ENCODE measurements at regions not wholly inside any gene's neighbourhood (a gene's known extent, or its start where the extent isn't known, plus 50 kb on each side); places are given as distances from the start of the nearest gene placed in this dataset.

DNA sequence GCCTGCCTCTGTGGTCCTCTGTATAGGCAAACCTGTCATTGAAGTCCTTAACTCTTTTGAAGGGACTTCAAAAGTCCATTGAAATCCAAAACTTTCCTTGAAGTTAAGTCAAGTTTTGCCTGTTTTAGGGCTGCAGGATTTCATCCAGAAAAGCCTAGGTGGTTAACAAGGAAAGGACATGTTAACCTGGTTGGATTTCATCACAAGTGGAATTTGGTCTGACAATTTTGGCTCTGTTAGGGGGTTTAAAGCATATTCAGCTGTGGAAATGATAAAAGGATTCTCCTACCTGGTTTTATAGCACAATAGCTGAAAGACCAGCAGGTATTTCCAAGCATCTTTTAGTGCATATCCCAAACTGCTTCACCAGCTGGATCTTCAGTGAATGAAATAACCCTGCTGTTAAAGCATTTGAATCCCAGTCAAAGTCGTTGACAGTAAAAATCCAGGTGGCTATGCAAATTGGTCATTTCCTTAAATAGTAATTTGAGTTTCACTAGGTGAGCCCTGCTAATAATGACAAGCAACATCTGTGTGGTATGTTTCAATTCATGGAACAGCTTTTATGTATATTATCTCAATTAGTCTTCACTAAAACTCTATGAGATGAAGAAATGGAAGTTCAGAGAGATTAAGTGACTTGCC lies 400.5 kb downstream of the ETNK1 start:
- intact Hi-C loops (cut with DNase I) = no loop called here
- Histone ChIP-seq H3K4me3 (ENCODE audit: low read length) (no peak overlapping the region), H3K27me3 (ENCODE audit: control insufficient read depth, insufficient read depth) (no peaks in the 10 kb centered on the region), H3K9me3 (ENCODE audit: control insufficient read depth, low read length) (no peaks in the 10 kb centered on the region), H3K27ac (ENCODE audit: low read length) (no peak overlapping the region), H3K4me1 (ENCODE audit: control insufficient read depth, insufficient read depth, low read length) (no peaks in the 10 kb centered on the region)
- ATAC-seq (no peak), DNase-seq (no peak)
- 39% methylated on average over 1 of the region's 1 CpG for WGBS

DNA sequence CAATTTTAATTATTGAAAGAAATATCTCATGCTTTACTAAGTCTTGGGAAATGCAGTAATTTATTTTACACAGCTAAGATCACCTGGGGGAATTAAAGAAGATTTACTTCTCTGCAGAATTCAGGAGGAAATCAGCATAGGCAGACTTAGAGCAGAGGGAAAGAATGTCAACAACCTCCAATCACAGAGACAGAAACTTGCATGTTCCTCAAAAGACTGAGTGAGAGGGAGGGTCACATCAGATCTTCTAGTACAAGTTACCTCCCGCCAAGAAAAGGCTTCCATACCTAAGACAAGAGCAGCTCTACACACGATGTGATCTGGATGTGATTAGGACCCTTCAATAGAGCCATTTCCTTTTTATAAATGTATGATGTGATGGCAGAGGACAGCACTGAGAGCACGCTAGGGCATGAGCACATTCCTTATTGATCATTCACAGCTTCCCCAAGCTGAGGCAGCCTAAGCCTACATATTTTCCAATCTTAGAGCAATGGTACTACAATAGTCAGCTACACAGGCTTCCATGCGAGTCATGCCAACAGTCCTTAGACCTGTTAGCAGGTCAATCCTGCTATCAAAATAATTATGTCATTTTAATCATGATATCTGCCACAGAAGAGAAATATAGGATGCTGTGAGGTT lies 403.3 kb downstream of the ETNK1 start:
- Histone ChIP-seq H3K4me3 (ENCODE audit: low read length) (no peak overlapping the region), H3K27me3 (ENCODE audit: control insufficient read depth, insufficient read depth) (no peaks in the 10 kb centered on the region), H3K9me3 (ENCODE audit: control insufficient read depth, low read length) (no peaks in the 10 kb centered on the region), H3K4me1 (ENCODE audit: control insufficient read depth, insufficient read depth, low read length) (no peaks in the 10 kb centered on the region), H3K27ac (ENCODE audit: low read length) (no peak overlapping the region)
- ATAC-seq = no peak
- DNase-seq = no peak
- WGBS = 60% methylated on average over 4 of the region's 4 CpGs
- intact Hi-C loops (cut with DNase I) = no loop called here

DNA sequence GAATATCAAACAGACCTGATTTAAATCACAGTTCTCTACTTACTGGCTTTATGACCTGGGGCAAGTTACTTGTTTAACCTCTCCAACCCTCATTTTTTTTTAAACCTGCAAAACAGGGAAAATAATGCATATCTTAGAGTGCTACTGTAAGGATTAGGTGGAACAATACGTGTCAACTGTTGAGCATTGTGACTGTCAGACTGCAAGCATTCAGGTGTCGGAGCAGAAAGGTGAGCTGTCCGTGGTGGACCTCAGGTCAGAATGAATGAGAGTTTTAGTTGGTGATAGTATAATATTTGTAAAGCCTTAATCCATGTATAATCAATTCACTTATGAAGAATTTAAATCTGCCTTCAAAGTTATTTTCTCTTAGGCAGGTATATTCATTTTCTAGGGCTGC lies 404.2 kb downstream of the ETNK1 start:
- no peaks in the 10 kb centered on the region for H3K27me3 ChIP-seq (ENCODE audit: control insufficient read depth, insufficient read depth)
- ATAC-seq = no peak
- no peak overlapping the region for H3K27ac ChIP-seq (ENCODE audit: low read length)
- no peaks in the 10 kb centered on the region for H3K9me3 ChIP-seq (ENCODE audit: control insufficient read depth, low read length)
- no peak overlapping the region for H3K4me3 ChIP-seq (ENCODE audit: low read length)
- H3K4me1 ChIP-seq (ENCODE audit: control insufficient read depth, insufficient read depth, low read length) = no peaks in the 10 kb centered on the region
- intact Hi-C loops (cut with DNase I) = no loop called here
- no peak for DNase-seq
- 73% methylated on average over 3 of the region's 3 CpGs for WGBS

DNA sequence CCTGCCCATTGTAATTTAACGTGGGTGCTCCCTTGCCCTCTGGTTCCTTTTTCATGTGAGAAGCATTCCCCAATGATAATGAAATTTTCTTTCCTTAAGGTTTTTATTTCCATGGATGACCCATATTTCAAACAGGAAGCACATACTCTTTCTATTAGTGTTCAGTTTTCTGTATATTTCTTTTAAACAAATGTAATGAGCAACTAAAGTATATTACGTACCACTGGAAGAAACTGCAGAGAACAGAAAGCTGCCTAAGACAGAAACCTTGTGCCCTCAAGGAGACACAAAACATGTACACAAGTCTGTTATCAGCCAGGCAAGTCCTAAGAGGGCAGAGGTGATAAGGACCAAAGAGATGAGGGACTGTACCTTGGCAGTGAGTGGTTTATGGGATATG lies 414.9 kb downstream of the ETNK1 start:
- intact Hi-C loops (cut with DNase I) = no loop called here
- 65% methylated on average over 2 of the region's 2 CpGs for WGBS
- no peaks in the 10 kb centered on the region for H3K4me1 ChIP-seq (ENCODE audit: control insufficient read depth, insufficient read depth, low read length)
- no peak overlapping the region for H3K27ac ChIP-seq (ENCODE audit: low read length)
- DNase-seq (no peak), ATAC-seq (no peak)
- H3K27me3 ChIP-seq (ENCODE audit: control insufficient read depth, insufficient read depth) = no peaks in the 10 kb centered on the region
- H3K4me3 ChIP-seq (ENCODE audit: low read length) = no peak overlapping the region
- no peaks in the 10 kb centered on the region for H3K9me3 ChIP-seq (ENCODE audit: control insufficient read depth, low read length)

DNA sequence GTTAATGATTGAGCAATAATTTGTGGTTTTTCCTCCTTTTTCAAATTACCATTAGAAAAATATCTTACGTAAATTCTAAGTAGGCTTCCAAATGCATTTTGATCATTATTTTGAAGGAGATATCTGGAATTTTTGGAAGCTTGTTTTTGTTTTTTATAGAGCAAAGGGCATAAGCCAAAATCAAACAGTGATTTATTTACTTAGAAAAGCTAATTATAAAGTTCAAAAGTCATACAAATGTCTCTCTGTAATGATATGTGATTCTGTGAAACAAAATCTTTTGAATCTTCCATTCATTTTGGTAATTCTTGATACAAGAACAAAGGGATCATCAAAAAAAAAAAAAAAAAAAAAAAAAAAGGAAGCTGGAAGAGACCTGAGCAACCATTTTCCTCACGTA lies 416.8 kb downstream of the ETNK1 start:
- DNase-seq = no peak
- Histone ChIP-seq H3K9me3 (ENCODE audit: control insufficient read depth, low read length) (no peaks in the 10 kb centered on the region), H3K27ac (ENCODE audit: low read length) (no peak overlapping the region), H3K27me3 (ENCODE audit: control insufficient read depth, insufficient read depth) (no peaks in the 10 kb centered on the region), H3K4me3 (ENCODE audit: low read length) (no peak overlapping the region), H3K4me1 (ENCODE audit: control insufficient read depth, insufficient read depth, low read length) (no peaks in the 10 kb centered on the region)
- intact Hi-C loops (cut with DNase I) = no loop called here
- 91% methylated on average over 2 of the region's 2 CpGs for WGBS
- no peak for ATAC-seq

DNA sequence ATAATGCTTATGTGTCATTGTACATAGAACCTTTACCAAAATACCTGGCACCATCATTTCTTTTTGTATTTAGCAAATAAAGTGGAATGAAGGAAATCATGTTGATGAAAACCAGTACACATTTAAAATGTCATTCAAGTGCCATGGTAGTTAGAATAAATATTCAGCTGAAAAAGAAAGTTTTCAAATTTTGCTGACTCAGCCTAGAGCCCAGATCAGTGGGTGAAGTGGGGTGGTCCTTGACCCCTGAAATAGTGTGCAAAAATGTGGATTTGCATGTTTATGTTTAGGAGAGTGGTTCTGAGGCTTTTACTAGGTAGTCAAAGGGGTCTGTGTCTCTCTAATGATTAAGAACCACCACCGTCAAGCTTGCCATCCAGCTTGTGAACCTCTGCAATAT lies 418.7 kb downstream of the ETNK1 start:
- ATAC-seq (no peak), DNase-seq (no peak)
- Histone ChIP-seq H3K9me3 (ENCODE audit: control insufficient read depth, low read length) (no peaks in the 10 kb centered on the region), H3K4me1 (ENCODE audit: control insufficient read depth, insufficient read depth, low read length) (no peaks in the 10 kb centered on the region), H3K4me3 (ENCODE audit: low read length) (no peak overlapping the region), H3K27ac (ENCODE audit: low read length) (no peak overlapping the region), H3K27me3 (ENCODE audit: control insufficient read depth, insufficient read depth) (no peaks in the 10 kb centered on the region)
- intact Hi-C loops (cut with DNase I) = no loop called here
- WGBS = 95% methylated on average over 1 of the region's 1 CpG

DNA sequence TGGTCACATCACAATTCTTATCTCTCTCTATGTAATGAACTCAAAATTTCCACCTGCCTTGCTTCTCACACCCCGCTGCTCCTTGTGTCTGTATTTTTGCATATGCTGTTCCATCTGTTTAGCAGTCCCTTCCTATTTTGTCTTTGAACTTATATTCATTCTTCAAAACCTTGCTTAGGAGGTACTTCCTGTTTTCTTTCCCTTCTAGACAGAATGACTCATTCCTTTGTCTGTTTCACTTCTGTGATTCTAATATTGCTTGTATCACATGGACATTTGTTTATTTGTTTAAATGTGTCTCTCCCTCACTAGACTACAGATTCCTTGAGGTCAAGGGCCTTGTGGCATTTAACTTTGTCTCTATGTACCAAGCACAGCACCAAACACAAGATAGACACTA lies 424.2 kb downstream of the ETNK1 start:
- Histone ChIP-seq H3K9me3 (ENCODE audit: control insufficient read depth, low read length) (no peaks in the 10 kb centered on the region), H3K27ac (ENCODE audit: low read length) (no peak overlapping the region), H3K27me3 (ENCODE audit: control insufficient read depth, insufficient read depth) (no peaks in the 10 kb centered on the region), H3K4me1 (ENCODE audit: control insufficient read depth, insufficient read depth, low read length) (no peaks in the 10 kb centered on the region), H3K4me3 (ENCODE audit: low read length) (no peak overlapping the region)
- intact Hi-C loops (cut with DNase I) = no loop called here
- no peak for ATAC-seq
- DNase-seq = no peak
- 81% methylated on average over 1 of the region's 1 CpG for WGBS

DNA sequence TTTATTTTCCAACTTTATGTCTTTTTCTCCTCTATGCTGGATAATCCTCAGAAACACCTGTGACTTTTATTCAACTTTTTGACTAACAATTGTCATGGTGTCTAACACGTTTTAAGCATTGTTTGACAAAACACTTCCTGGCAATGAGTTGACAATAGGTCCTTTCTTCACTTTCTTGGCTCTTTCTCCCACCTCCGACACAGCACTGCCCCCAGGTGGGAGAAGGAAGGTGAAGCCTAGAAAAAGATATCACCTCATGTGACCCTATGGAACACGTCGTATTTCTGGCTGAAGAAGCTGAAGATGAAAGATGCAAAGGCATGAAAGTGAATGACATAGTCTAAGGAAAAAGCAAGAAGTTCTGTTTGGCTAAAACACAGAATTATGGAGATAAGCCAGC lies 430.0 kb downstream of the ETNK1 start:
- Histone ChIP-seq H3K4me1 (ENCODE audit: control insufficient read depth, insufficient read depth, low read length) (no peaks in the 10 kb centered on the region), H3K27ac (ENCODE audit: low read length) (no peak overlapping the region), H3K27me3 (ENCODE audit: control insufficient read depth, insufficient read depth) (no peaks in the 10 kb centered on the region), H3K9me3 (ENCODE audit: control insufficient read depth, low read length) (no peaks in the 10 kb centered on the region), H3K4me3 (ENCODE audit: low read length) (no peak overlapping the region)
- ATAC-seq (peak in 1 of 2 donors; percentile 46), DNase-seq (no peak)
- 7% methylated on average over 4 of the region's 4 CpGs for WGBS
- intact Hi-C loops (cut with DNase I) = loop anchor here in 1 of 4 donors (10.0 kb wide), 1 partner anchor 200 kb away; no protein-coding TSS in a partner anchor

DNA sequence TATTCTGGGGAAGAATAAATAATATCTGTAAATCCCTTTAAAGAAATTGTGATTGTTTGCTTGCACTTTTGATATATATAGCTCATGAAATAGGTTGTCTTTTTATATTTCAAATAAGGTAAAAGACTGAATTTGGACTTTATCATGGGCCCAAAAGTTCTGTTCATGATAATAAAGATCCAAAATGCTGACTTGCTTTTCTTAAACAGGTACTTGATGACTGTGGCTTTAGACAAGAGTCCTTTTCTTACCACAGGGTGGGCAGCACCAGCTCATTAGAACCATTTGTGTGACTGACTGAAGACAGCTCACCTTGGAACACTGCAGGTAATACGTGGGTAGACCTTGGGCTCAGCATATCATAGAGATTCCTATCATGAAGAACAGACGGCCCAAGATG lies 432.6 kb downstream of the ETNK1 start:
- intact Hi-C loops (cut with DNase I) = loop anchor here in 1 of 4 donors (10.0 kb wide), 1 partner anchor 203 kb away; no protein-coding TSS in a partner anchor
- Histone ChIP-seq H3K4me3 (ENCODE audit: low read length) (no peak overlapping the region), H3K27ac (ENCODE audit: low read length) (no peak overlapping the region), H3K9me3 (ENCODE audit: control insufficient read depth, low read length) (no peaks in the 10 kb centered on the region), H3K27me3 (ENCODE audit: control insufficient read depth, insufficient read depth) (no peaks in the 10 kb centered on the region), H3K4me1 (ENCODE audit: control insufficient read depth, insufficient read depth, low read length) (no peaks in the 10 kb centered on the region)
- 51% methylated on average over 2 of the region's 2 CpGs for WGBS
- no peak for ATAC-seq
- no peak for DNase-seq

DNA sequence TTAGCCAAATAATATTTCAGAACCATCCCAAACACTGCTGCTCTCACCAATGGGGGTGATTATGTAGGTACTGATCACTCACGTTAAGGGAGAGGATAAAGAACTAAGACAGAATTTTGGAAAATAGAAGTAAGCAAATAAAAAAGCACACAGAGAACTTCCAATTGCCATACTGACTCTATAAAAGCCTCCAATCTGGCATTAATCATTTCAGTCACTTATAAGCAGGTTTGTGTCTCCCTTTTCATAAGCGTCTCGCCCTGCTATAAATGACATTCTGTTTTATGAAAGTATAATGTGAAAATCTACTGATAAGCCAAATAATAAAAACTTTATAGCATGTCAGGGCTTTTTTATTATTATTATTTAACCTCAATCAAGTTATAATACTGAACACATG lies 435.2 kb downstream of the ETNK1 start:
- WGBS = 85% methylated on average over 3 of the region's 3 CpGs
- Histone ChIP-seq H3K27ac (ENCODE audit: low read length) (no peak overlapping the region), H3K27me3 (ENCODE audit: control insufficient read depth, insufficient read depth) (no peaks in the 10 kb centered on the region), H3K4me3 (ENCODE audit: low read length) (no peak overlapping the region), H3K9me3 (ENCODE audit: control insufficient read depth, low read length) (no peaks in the 10 kb centered on the region), H3K4me1 (ENCODE audit: control insufficient read depth, insufficient read depth, low read length) (no peaks in the 10 kb centered on the region)
- no peak for ATAC-seq
- intact Hi-C loops (cut with DNase I) = no loop called here
- no peak for DNase-seq

DNA sequence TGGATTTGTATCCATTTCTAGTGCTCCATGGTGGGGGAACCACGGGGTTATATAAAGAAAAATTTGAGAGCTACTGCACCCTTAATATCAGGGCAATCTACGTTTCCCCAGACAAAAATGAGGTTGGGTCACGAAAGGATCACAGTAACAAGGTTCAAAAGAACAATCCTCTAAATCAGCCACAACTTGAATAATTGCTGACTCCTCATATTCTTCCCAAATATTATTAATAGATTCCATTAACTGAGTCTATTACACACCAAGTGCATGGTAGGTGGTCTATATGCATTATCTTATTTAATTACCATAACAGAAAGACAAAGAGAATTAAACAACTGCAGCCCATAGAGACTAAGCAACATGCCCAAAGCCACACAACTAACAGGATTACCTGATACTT lies 438.2 kb downstream of the ETNK1 start:
- H3K9me3 ChIP-seq (ENCODE audit: control insufficient read depth, low read length) = no peaks in the 10 kb centered on the region
- WGBS = 78% methylated on average over 3 of the region's 3 CpGs
- no peak for ATAC-seq
- no peaks in the 10 kb centered on the region for H3K27me3 ChIP-seq (ENCODE audit: control insufficient read depth, insufficient read depth)
- H3K4me3 ChIP-seq (ENCODE audit: low read length) = no peak overlapping the region
- no peaks in the 10 kb centered on the region for H3K4me1 ChIP-seq (ENCODE audit: control insufficient read depth, insufficient read depth, low read length)
- intact Hi-C loops (cut with DNase I) = no loop called here
- no peak overlapping the region for H3K27ac ChIP-seq (ENCODE audit: low read length)
- no peak for DNase-seq

DNA sequence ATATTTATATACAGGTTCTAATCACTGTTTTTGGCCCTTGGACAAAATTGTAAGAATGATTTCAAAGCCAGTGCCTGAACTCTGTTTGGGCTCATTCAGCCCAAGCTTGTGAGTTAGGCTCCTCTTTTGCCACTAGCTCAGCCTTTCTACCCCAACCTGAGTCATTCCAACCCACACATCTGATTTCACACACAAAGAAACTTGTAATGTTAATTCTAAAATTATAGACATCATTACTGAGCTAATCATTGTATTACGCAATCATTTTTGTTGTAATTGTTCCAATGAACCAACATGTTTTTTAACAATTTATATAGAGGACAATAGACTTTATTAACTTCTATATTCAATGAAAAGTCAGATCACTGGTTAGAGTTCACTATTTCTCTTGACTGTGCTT lies 441.1 kb downstream of the ETNK1 start:
- H3K4me1 ChIP-seq (ENCODE audit: control insufficient read depth, insufficient read depth, low read length) = no peaks in the 10 kb centered on the region
- WGBS = 88% methylated on average over 1 of the region's 1 CpG
- no peaks in the 10 kb centered on the region for H3K9me3 ChIP-seq (ENCODE audit: control insufficient read depth, low read length)
- H3K4me3 ChIP-seq (ENCODE audit: low read length) = no peak overlapping the region
- H3K27me3 ChIP-seq (ENCODE audit: control insufficient read depth, insufficient read depth) = no peaks in the 10 kb centered on the region
- ATAC-seq (no peak), DNase-seq (no peak)
- H3K27ac ChIP-seq (ENCODE audit: low read length) = no peak overlapping the region
- intact Hi-C loops (cut with DNase I) = no loop called here

Measured in right cardiac atrium (tissue), 5 donors.